A673 (cell line): ENCODE measurements at regions not wholly inside any gene's neighbourhood (a gene's known extent, or its start where the extent isn't known, plus 50 kb on each side); places are given as distances from the start of the nearest gene placed in this dataset.

Source experiments
- CTCF ChIP-seq: fragments of 300-800, 200-600 bp; sonication (generic); conservative IDR thresholded peaks from 2 replicates; pipeline ENCODE4 v1.5.1; 2017; ENCODE audit warnings: low read depth, mild to moderate bottlenecking, antibody characterized with exemption, low read length, moderate library complexity, mixed read lengths
- EZH2 ChIP-seq: fragments of 200-600 bp; sonication (generic); IDR thresholded peaks from 2 replicates; pipeline ENCODE4 v1.6.1; 2017; ENCODE audit warnings: borderline replicate concordance, low read depth, mild to moderate bottlenecking, mixed read lengths, antibody characterized with exemption, low read length; ENCODE audit not compliant: poor library complexity, severe bottlenecking

DNA sequence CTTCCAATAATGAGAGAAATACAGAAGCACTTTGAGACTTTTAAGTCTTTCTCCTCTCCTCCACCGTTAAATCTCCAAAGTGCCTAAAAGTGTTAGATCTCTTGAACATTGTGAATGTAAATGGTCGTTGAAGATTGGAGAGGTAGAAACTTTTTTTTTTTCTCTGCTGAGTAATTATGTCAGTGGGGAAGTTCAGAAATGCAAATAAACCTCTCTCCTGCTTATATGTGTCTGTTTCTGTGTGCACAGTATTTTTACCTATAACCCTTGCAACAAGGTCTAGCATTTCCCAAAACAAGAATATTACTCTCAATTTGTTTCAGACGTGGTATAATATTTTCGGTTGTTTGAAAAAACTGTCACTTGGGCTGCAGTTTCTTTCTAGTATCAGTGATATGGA, 833.6 kb upstream of the CDH8 start:
- TF ChIP-seq CTCF (no peak), EZH2 (no peak)
